Activated naive CD8-positive, alpha-beta T cell treated with anti-CD3 and anti-CD28 coated beads, Interleukin-2, amount 50 U/mL, for 16 hours (primary cell): ENCODE measurements at regions not wholly inside any gene's neighbourhood (a gene's known extent, or its start where the extent isn't known, plus 50 kb on each side); places are given as distances from the start of the nearest gene placed in this dataset.

Source experiments
- DNase-seq: peaks from one replicate; pipeline ENCODE4 v3.0.0-alpha.2; 2020; ENCODE audit warnings: low read depth, low spot score

- no peak for DNase-seq
Measured at GRCh38 chr21:27145134-27145798, 178.4 kb upstream of the ADAMTS5 start.

GRCh38 chr21:27143476-27143875, 176.6 kb upstream of the ADAMTS5 start:
- DNase-seq, result no peak

GRCh38 chr21:27139526-27139925, 172.6 kb upstream of the ADAMTS5 start:
- no peak for DNase-seq

GRCh38 chr21:27134516-27134915, 167.6 kb upstream of the ADAMTS5 start:
- no peak for DNase-seq

- no peak for DNase-seq
Measured at GRCh38 chr21:27132266-27132665, 165.4 kb upstream of the ADAMTS5 start.

- no peak for DNase-seq
Measured at GRCh38 chr21:27130154-27130553, 163.3 kb upstream of the ADAMTS5 start.

GRCh38 chr21:27129694-27130093, 162.8 kb upstream of the ADAMTS5 start:
- DNase-seq, result no peak

GRCh38 chr21:27129215-27129614, 162.3 kb upstream of the ADAMTS5 start:
- DNase-seq, result no peak

- DNase-seq, result no peak
Measured at GRCh38 chr21:27126140-27126539, 159.3 kb upstream of the ADAMTS5 start.

- DNase-seq, result no peak
Measured at GRCh38 chr21:27122686-27123085, 155.8 kb upstream of the ADAMTS5 start.

- DNase-seq, result no peak
Measured at GRCh38 chr21:27114111-27114510, 147.2 kb upstream of the ADAMTS5 start.

- no peak for DNase-seq
Measured at GRCh38 chr21:27112186-27112585, 145.3 kb upstream of the ADAMTS5 start.

GRCh38 chr21:27110956-27111355, 144.1 kb upstream of the ADAMTS5 start:
- no peak for DNase-seq

- DNase-seq, result no peak
Measured at GRCh38 chr21:27108701-27109100, 141.8 kb upstream of the ADAMTS5 start.

- no peak for DNase-seq
Measured at GRCh38 chr21:27108228-27108627, 141.3 kb upstream of the ADAMTS5 start.

- no peak for DNase-seq
Measured at GRCh38 chr21:27104846-27105431, 138.1 kb upstream of the ADAMTS5 start.

GRCh38 chr21:27103768-27104167, 136.9 kb upstream of the ADAMTS5 start:
- DNase-seq, result no peak

GRCh38 chr21:27101523-27101922, 134.6 kb upstream of the ADAMTS5 start:
- DNase-seq, result no peak

- DNase-seq, result no peak
Measured at GRCh38 chr21:27094184-27094948, 127.5 kb upstream of the ADAMTS5 start.

- DNase-seq, result no peak
Measured at GRCh38 chr21:27086630-27087029, 119.7 kb upstream of the ADAMTS5 start.

GRCh38 chr21:27086186-27086585, 119.3 kb upstream of the ADAMTS5 start:
- DNase-seq, result no peak

GRCh38 chr21:27085387-27085786, 118.5 kb upstream of the ADAMTS5 start:
- DNase-seq, result no peak

GRCh38 chr21:27083144-27083543, 116.3 kb upstream of the ADAMTS5 start:
- no peak for DNase-seq
